Testis (tissue), 2 donors: ENCODE measurements at regions not wholly inside any gene's neighbourhood (a gene's known extent, or its start where the extent isn't known, plus 50 kb on each side); places are given as distances from the start of the nearest gene placed in this dataset.
"Not testable (repeated sequence)": the region's sequence is repeated elsewhere in the genome, so short reads cannot be mapped to it uniquely, and the experiment has no call there.

ENCODE experiments used
- DNase-seq: peaks from one replicate; pipeline ENCODE4 v3.0.0-alpha.2; 2019
- H3K27ac ChIP-seq, 2 donors: fragments of 200-600 bp; sonication (generic); one replicate each; pipeline ENCODE4 v1.5.1; 2019
- H3K27me3 ChIP-seq: fragments of 200-600 bp; sonication (generic); one replicate; pipeline ENCODE4 v1.5.1; 2019
- H3K36me3 ChIP-seq: fragments of 200-600 bp; sonication (generic); one replicate; pipeline ENCODE4 v1.5.1; 2017; ENCODE audit warnings: low read depth; ENCODE audit errors: missing control alignments
- H3K4me1 ChIP-seq: fragments of 200-600 bp; sonication (generic); one replicate; pipeline ENCODE4 v1.5.1; 2019
- H3K4me3 ChIP-seq, 2 donors: fragments of 200-600 bp; sonication (generic); one replicate each; pipeline ENCODE4 v1.5.1; 2017 to 2019
- H3K9me3 ChIP-seq: fragments of 200-600 bp; sonication (generic); one replicate; pipeline ENCODE4 v1.5.1; 2017
- CTCF ChIP-seq, 3 experiments: fragments of 450-650 bp in 2 of 3; fragments of 200-600 bp in 1 of 3; sonication (generic) in 1 of 3; IDR thresholded peaks; one replicate each; pipeline ENCODE4 v1.5.1; 2016 to 2019; ENCODE audit warnings: antibody characterized with exemption in 3 of 3, mild to moderate bottlenecking in 2 of 3, moderate library complexity in 1 of 3
- POLR2A ChIP-seq: fragments of 450-650 bp; IDR thresholded peaks from one replicate; pipeline ENCODE4 v1.6.1; 2017; ENCODE audit warnings: antibody characterized with exemption, mild to moderate bottlenecking, moderate library complexity
- WGBS, 2 donors: methylation state at CpG; one replicate each; pipeline ENCODE4 v1.1.5; 2018; 5-methylcytosine and 5-hydroxymethylcytosine counted together
- intact Hi-C: fragments of 100-400 bp; cut with DNase I; formaldehyde crosslinking; loops from one replicate; pipeline ENCODE4 v1.15.1; 2023; ENCODE audit warnings: low total_unique reads

GRCh38 chr7:113504691-113505090 lies 386.3 kb upstream of the SMIM30 start:
- TF ChIP-seq POLR2A (no peak), CTCF (IDR thresholded peaks at IDR 0.05) (no peak)
- no peaks in the 10 kb centered on the region for H3K4me1 ChIP-seq
- no peak for DNase-seq

GRCh38 chr7:113504142-113504541 lies 385.8 kb upstream of the SMIM30 start:
- Histone ChIP-seq H3K9me3 (no peaks in the 10 kb centered on the region), H3K4me1 (no peaks in the 10 kb centered on the region), H3K27ac (no peak overlapping the region), H3K27me3 (no peaks in the 10 kb centered on the region), H3K36me3 (no peaks in the 10 kb centered on the region), H3K4me3 (no peak overlapping the region)
- DNase-seq = no peak
- no peak for TF ChIP-seq POLR2A
- intact Hi-C loops = no loop called here

More at GRCh38 chr7:113504691-113505090, 386.3 kb upstream of the SMIM30 start:
- no peaks in the 10 kb centered on the region for H3K36me3 ChIP-seq
- intact Hi-C loops = no loop called here
- H3K4me3 ChIP-seq = no peak overlapping the region
- no peak overlapping the region for H3K27ac ChIP-seq
- H3K9me3 ChIP-seq = no peaks in the 10 kb centered on the region
- 67 to 71% methylated on average over 3 of the region's 3 CpGs for WGBS, 2 donors
- no peaks in the 10 kb centered on the region for H3K27me3 ChIP-seq

GRCh38 chr7:113496586-113496985 lies 378.2 kb upstream of the SMIM30 start:
- 74 to 86% methylated on average over 3 of the region's 3 CpGs for WGBS, 2 donors
- H3K9me3 ChIP-seq, DNase-seq, H3K4me3 ChIP-seq, H3K27ac ChIP-seq, H3K27me3 ChIP-seq, H3K4me1 ChIP-seq, intact Hi-C loops, H3K36me3 ChIP-seq: not testable (repeated sequence)

GRCh38 chr7:113494797-113495566 lies 376.6 kb upstream of the SMIM30 start:
- 33 to 36% methylated on average over 2 to 6 of the region's 8 CpGs for WGBS, 2 donors
- intact Hi-C loops = not testable (repeated sequence)

GRCh38 chr7:113491305-113491704 lies 373.0 kb upstream of the SMIM30 start:
- Histone ChIP-seq H3K4me3 (no peak overlapping the region), H3K27ac (no peak overlapping the region), H3K36me3 (no peaks in the 10 kb centered on the region), H3K9me3 (no peaks in the 10 kb centered on the region), H3K27me3 (no peaks in the 10 kb centered on the region), H3K4me1 (no peaks in the 10 kb centered on the region)
- no peak for TF ChIP-seq CTCF (IDR thresholded peaks at IDR 0.05)
- no peak for TF ChIP-seq POLR2A
- DNase-seq = no peak
- WGBS, 2 donors = 86 to 93% methylated on average over 2 of the region's 2 CpGs
- intact Hi-C loops = no loop called here

More at GRCh38 chr7:113494797-113495566, 376.6 kb upstream of the SMIM30 start:
- H3K36me3 ChIP-seq, H3K27ac ChIP-seq, H3K27me3 ChIP-seq, H3K4me1 ChIP-seq, H3K9me3 ChIP-seq, DNase-seq, H3K4me3 ChIP-seq: not testable (repeated sequence)

GRCh38 chr7:113487925-113488731 lies 369.8 kb upstream of the SMIM30 start:
- H3K4me3 ChIP-seq = no peak overlapping the region
- intact Hi-C loops = no loop called here
- no peaks in the 10 kb centered on the region for H3K4me1 ChIP-seq
- no peak for DNase-seq
- no peaks in the 10 kb centered on the region for H3K9me3 ChIP-seq
- 79 to 85% methylated on average over 7 to 16 of the region's 16 CpGs for WGBS, 2 donors
- H3K36me3 ChIP-seq = no peaks in the 10 kb centered on the region
- no peak for TF ChIP-seq CTCF (IDR thresholded peaks at IDR 0.05)
- TF ChIP-seq POLR2A = no peak
- no peaks in the 10 kb centered on the region for H3K27me3 ChIP-seq
- H3K27ac ChIP-seq = no peak overlapping the region
